Chondrocyte (in vitro differentiated cells): ENCODE measurements at regions not wholly inside any gene's neighbourhood (a gene's known extent, or its start where the extent isn't known, plus 50 kb on each side); places are given as distances from the start of the nearest gene placed in this dataset.

Experiments
- DNase-seq: peaks from one replicate; pipeline ENCODE4 v3.0.0; 2021; ENCODE audit warnings: mixed read lengths, low spot score
- H3K27ac Mint-ChIP-seq: one replicate; pipeline ENCODE4 v1.8.0; 2021; ENCODE audit warnings: mild to moderate bottlenecking, moderate library complexity, mixed read lengths; ENCODE audit not compliant: unreplicated experiment
- H3K27me3 Mint-ChIP-seq: 2 replicates; pipeline ENCODE4 v1.8.0; 2021; ENCODE audit warnings: low read depth, mixed read lengths
- H3K36me3 Mint-ChIP-seq: 2 replicates; pipeline ENCODE4 v1.8.0; 2021; ENCODE audit warnings: low read depth, mixed read lengths
- H3K4me1 Mint-ChIP-seq: 2 replicates; pipeline ENCODE4 v1.8.0; 2021; ENCODE audit warnings: low read depth, mild to moderate bottlenecking, mixed read lengths
- H3K4me3 Mint-ChIP-seq: one replicate; pipeline ENCODE4 v1.8.0; 2021; ENCODE audit warnings: mild to moderate bottlenecking, moderate library complexity, mixed read lengths; ENCODE audit not compliant: unreplicated experiment
- H3K9me3 Mint-ChIP-seq: 2 replicates; pipeline ENCODE4 v1.8.0; 2021; ENCODE audit warnings: low read depth, mixed read lengths
- TF ChIP-seq, protein P1 (sequence below): fragments of 200-600 bp; sonication (generic); IDR thresholded peaks from 2 replicates; pipeline ENCODE4 v1.5.0; 2021; ENCODE audit warnings: antibody characterized with exemption, mild to moderate bottlenecking, moderate library complexity

DNA sequence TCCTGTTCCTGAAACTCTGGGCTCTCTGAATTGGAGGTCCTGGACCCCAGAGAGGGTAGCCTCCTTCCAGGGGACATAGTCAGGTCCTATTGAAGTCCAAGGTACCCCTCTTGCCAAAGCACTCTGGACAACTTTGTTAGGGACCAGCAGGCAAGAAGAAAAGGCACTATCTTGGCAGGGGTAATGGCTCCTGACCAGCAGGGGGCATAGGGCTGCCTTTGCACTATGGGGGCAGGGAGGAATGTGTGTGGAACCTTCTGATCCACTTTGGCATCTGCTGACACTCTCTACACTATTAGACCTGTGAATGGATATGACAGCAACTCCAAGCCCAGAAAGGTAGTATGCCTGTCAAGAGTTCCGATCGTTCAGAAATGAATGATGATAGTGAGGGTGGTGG lies 179.0 kb upstream of the CD180 start:
- Mint-ChIP-seq H3K9me3 (peaks cover 2% of the 10 kb centered on the region), H3K36me3 (peaks cover 2% of the 10 kb centered on the region)

DNA sequence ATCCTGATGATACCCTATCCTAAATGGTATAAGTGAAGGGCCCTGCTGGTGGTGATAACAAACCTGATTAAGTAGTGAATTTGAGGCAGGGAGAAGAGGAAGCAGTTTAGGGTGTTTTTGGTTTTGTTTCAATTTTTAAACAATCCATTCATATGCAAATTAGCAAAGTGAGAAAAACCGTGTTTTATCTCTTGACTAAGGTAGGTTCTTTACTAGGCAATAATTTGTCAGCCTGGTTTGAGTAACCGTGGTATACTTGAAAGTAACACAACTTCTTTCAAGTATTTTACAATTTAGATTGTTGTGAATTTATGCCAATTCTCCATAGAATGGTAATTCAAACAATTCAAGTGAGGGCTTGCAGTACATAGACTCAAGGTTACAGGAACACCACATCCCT lies 177.8 kb upstream of the CD180 start:
- Mint-ChIP-seq H3K4me3 (no peak overlapping the region), H3K27ac (no peak overlapping the region), H3K36me3 (peaks cover 2% of the 10 kb centered on the region), H3K27me3 (no peaks in the 10 kb centered on the region), H3K4me1 (no peaks in the 10 kb centered on the region), H3K9me3 (peaks cover 2% of the 10 kb centered on the region)
- DNase-seq: no peak
- TF ChIP-seq, protein P1, sequence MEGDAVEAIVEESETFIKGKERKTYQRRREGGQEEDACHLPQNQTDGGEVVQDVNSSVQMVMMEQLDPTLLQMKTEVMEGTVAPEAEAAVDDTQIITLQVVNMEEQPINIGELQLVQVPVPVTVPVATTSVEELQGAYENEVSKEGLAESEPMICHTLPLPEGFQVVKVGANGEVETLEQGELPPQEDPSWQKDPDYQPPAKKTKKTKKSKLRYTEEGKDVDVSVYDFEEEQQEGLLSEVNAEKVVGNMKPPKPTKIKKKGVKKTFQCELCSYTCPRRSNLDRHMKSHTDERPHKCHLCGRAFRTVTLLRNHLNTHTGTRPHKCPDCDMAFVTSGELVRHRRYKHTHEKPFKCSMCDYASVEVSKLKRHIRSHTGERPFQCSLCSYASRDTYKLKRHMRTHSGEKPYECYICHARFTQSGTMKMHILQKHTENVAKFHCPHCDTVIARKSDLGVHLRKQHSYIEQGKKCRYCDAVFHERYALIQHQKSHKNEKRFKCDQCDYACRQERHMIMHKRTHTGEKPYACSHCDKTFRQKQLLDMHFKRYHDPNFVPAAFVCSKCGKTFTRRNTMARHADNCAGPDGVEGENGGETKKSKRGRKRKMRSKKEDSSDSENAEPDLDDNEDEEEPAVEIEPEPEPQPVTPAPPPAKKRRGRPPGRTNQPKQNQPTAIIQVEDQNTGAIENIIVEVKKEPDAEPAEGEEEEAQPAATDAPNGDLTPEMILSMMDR: no peak

More for the DNA sequence above, 179.0 kb upstream of the CD180 start:
- Mint-ChIP-seq H3K27me3 (no peaks in the 10 kb centered on the region), H3K27ac (no peak overlapping the region), H3K4me1 (no peaks in the 10 kb centered on the region), H3K4me3 (no peak overlapping the region)
- DNase-seq: no peak
- TF ChIP-seq, protein P1: peak; percentile 16

DNA sequence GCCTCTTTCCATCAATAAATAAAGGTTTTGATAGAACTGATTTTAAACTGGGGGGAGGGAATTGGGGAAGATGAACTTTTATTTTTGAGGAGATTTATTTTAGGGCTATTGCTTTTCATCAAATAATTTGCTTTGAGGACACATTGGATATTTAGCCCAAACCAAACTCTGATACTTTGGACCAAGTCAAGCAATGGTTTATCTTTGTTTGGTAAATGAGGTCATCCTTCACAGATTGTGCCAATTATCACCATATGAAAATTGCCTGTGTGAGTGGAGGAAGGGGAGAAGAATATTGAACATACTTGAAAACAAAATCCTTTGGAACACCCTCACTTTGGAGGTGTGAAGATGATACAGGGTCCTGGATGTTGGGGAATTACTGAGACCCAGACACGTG lies 176.9 kb upstream of the CD180 start:
- H3K4me3 Mint-ChIP-seq: no peak overlapping the region
- no peak overlapping the region for H3K27ac Mint-ChIP-seq
- H3K27me3 Mint-ChIP-seq: no peaks in the 10 kb centered on the region
- DNase-seq: no peak
- H3K36me3 Mint-ChIP-seq: peaks cover 2% of the 10 kb centered on the region
- H3K9me3 Mint-ChIP-seq: peaks cover 2% of the 10 kb centered on the region
- H3K4me1 Mint-ChIP-seq: no peaks in the 10 kb centered on the region
- TF ChIP-seq, protein P1: no peak

DNA sequence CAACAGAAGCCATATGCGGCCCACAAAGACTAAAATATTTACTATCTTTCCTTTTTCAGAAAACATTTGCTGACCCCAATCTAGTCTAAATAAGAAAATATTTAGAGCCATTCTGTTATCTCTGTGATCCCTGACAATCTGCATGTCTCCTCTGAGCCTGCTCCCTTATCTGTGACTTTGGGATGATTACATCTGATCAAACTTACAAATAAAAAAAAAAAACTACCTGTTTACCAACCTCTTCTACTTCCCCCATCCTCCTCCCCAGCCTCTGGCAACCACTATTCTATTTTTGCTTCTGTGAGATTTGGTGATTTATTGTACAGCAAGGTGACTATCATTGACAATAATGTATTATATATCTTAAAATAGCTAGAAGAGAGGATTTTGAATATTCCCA lies 176.3 kb upstream of the CD180 start:
- peaks cover 2% of the 10 kb centered on the region for H3K36me3 Mint-ChIP-seq
- H3K4me3 Mint-ChIP-seq: no peak overlapping the region
- no peak for DNase-seq
- H3K27ac Mint-ChIP-seq: no peak overlapping the region
- TF ChIP-seq, protein P1: no peak
- H3K27me3 Mint-ChIP-seq: no peaks in the 10 kb centered on the region
- peaks cover 2% of the 10 kb centered on the region for H3K9me3 Mint-ChIP-seq
- no peaks in the 10 kb centered on the region for H3K4me1 Mint-ChIP-seq

DNA sequence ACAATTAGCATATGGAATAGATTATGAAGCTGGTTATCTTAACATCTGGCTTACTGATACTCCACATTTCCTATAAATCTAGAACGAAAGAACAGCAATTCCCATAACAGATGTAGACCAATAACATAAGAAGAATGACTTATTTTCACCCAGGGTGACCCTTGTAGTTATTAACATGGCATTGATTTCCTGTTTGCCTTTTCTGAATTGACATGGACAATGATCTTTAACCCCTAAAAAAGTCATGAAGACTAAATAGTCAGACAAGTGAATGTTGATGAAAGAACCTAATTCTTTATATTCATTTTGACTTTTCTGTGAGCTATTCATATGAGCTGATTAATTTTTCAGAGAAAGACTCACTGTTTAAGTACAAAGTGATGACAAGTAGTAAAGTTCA lies 175.3 kb upstream of the CD180 start:
- Mint-ChIP-seq H3K27me3 (no peaks in the 10 kb centered on the region), H3K36me3 (peaks cover 2% of the 10 kb centered on the region), H3K27ac (no peak overlapping the region), H3K4me3 (no peak overlapping the region), H3K9me3 (peaks cover 2% of the 10 kb centered on the region), H3K4me1 (no peaks in the 10 kb centered on the region)
- DNase-seq: no peak
- TF ChIP-seq, protein P1: no peak
